ENCODE measurements at regions not wholly inside any gene's neighbourhood (a gene's known extent, or its start where the extent isn't known, plus 50 kb on each side); places are given as distances from the start of the nearest gene placed in this dataset.
"Not testable (repeated sequence)": the region's sequence is repeated elsewhere in the genome, so short reads cannot be mapped to it uniquely, and the experiment has no call there.

- DNase-seq (no peak), FAIRE-seq (no peak)
- no peak for TF ChIP-seq CTCF (IDR thresholded peaks at IDR 0.05; ENCODE audit: borderline replicate concordance, extremely low read depth, insufficient read depth)
- Histone ChIP-seq H3K9me3 (ENCODE audit: control insufficient read depth in 2 of 3, insufficient read depth in 1 of 3, low read length in 3 of 3) (no peaks in the 10 kb centered on the region), H3K4me1 (ENCODE audit: control insufficient read depth in 2 of 3, insufficient read depth in 2 of 3, low read depth in 1 of 3, low read length in 3 of 3) (no peaks in the 10 kb centered on the region), H3K36me3 (ENCODE audit: control insufficient read depth in 2 of 3, insufficient read depth in 3 of 3, low read length in 3 of 3) (no peaks in the 10 kb centered on the region), H3K4me3 (ENCODE audit: low read length in 3 of 3) (no peak overlapping the region), H3K27me3 (ENCODE audit: control insufficient read depth, insufficient read depth, low read length) (no peaks in the 10 kb centered on the region), H3K27ac (ENCODE audit: low read depth in 2 of 2, low read length in 2 of 2) (no peak overlapping the region), H3K9ac (ENCODE audit: low read length in 3 of 3) (no peak overlapping the region)
- intact Hi-C loops (cut with DNase I) = no loop called here
These were observed 339.7 kb upstream of the IRX2 start for GRCh38 chr5:3091040-3091774.

DNA sequence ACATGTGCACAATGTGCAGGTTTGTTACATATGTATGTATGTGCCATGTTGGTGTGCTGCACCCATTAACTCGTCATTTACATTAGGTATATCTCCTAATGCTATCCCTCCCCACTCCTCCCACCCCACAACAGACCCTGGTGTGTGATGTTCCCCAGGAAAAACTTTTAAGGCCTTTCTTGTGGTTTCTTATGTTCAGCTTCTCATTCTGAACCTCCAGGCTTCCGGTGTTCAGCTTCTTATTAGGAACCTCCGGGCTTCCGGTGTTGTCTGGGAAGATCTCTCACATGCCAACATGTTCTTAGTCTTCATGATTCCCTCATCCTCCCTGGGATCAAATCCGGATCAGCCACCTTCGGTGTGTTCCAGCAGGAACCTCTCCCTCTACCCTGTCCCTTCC is 338.8 kb upstream of the IRX2 start:
- FAIRE-seq; H3K4me3 ChIP-seq (ENCODE audit: low read length in 3 of 3); DNase-seq; H3K4me1 ChIP-seq (ENCODE audit: control insufficient read depth in 2 of 3, insufficient read depth in 2 of 3, low read depth in 1 of 3, low read length in 3 of 3); H3K9me3 ChIP-seq (ENCODE audit: control insufficient read depth in 2 of 3, insufficient read depth in 1 of 3, low read length in 3 of 3); intact Hi-C loops (cut with DNase I); H3K27ac ChIP-seq (ENCODE audit: low read depth in 2 of 2, low read length in 2 of 2); H3K9ac ChIP-seq (ENCODE audit: low read length in 3 of 3); H3K27me3 ChIP-seq (ENCODE audit: control insufficient read depth, insufficient read depth, low read length); H3K36me3 ChIP-seq (ENCODE audit: control insufficient read depth in 2 of 3, insufficient read depth in 3 of 3, low read length in 3 of 3): not testable (repeated sequence)

DNA sequence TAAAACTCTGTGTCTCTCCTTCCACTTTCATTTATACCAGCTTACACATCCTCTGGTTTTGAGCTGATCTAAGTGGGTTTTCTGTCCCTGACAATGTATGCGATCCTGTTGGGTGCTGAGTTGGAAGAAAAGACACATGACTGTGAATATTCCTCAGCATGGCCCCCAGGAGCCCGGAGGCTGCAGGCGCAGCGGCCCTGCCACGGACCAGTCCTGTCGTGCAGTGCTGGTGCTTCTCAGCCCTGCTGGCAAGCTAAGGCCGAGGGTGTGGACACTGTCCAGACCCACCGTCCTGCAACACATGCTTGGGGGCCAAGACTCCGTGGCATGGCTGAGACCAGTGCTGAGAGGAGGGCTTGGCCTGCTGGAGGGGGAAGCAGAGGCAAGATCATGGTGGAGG is 328.9 kb upstream of the IRX2 start:
- Histone ChIP-seq H3K9ac (ENCODE audit: low read length in 3 of 3) (no peak overlapping the region), H3K9me3 (ENCODE audit: control insufficient read depth in 2 of 3, insufficient read depth in 1 of 3, low read length in 3 of 3) (peaks cover 0 to 7% (median 2%) of the 10 kb centered on the region in 3 donors), H3K27ac (ENCODE audit: low read depth in 2 of 2, low read length in 2 of 2) (no peak overlapping the region), H3K27me3 (ENCODE audit: control insufficient read depth, insufficient read depth, low read length) (no peaks in the 10 kb centered on the region), H3K4me1 (ENCODE audit: control insufficient read depth in 2 of 3, insufficient read depth in 2 of 3, low read depth in 1 of 3, low read length in 3 of 3) (no peaks in the 10 kb centered on the region), H3K36me3 (ENCODE audit: control insufficient read depth in 2 of 3, insufficient read depth in 3 of 3, low read length in 3 of 3) (no peaks in the 10 kb centered on the region), H3K4me3 (ENCODE audit: low read length in 3 of 3) (no peak overlapping the region)
- TF ChIP-seq CTCF (IDR thresholded peaks at IDR 0.05; ENCODE audit: borderline replicate concordance, extremely low read depth, insufficient read depth) = no peak
- intact Hi-C loops (cut with DNase I) = no loop called here
- FAIRE-seq = no peak
- no peak for DNase-seq

DNA sequence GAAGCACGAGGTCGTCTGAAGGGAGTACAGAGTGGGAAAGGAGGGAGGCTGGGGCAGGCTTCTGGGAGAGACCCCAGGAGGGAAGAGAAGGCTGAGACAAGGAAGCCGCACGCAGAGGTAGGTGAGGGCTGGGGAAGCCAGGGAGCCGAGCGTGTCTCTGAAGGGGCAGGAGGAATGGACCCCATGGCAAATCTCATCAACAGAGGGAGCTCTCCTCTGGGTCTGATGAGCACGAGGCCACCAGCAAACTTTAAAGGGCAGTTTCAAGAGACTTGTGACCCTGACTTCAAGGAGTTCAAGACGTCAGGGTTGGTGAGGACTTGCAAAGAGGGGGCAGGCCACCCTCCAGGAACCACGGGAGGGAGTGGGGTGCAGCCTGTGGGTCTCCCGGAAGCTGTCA is 326.2 kb upstream of the IRX2 start:
- Histone ChIP-seq H3K27me3 (ENCODE audit: control insufficient read depth, insufficient read depth, low read length) (no peaks in the 10 kb centered on the region), H3K36me3 (ENCODE audit: control insufficient read depth in 2 of 3, insufficient read depth in 3 of 3, low read length in 3 of 3) (no peaks in the 10 kb centered on the region), H3K9ac (ENCODE audit: low read length in 3 of 3) (no peak overlapping the region), H3K9me3 (ENCODE audit: control insufficient read depth in 2 of 3, insufficient read depth in 1 of 3, low read length in 3 of 3) (peaks cover 0 to 14% (median 2%) of the 10 kb centered on the region in 3 donors), H3K4me1 (ENCODE audit: control insufficient read depth in 2 of 3, insufficient read depth in 2 of 3, low read depth in 1 of 3, low read length in 3 of 3) (no peaks in the 10 kb centered on the region), H3K4me3 (ENCODE audit: low read length in 3 of 3) (no peak overlapping the region), H3K27ac (ENCODE audit: low read depth in 2 of 2, low read length in 2 of 2) (no peak overlapping the region)
- no peak for TF ChIP-seq CTCF (IDR thresholded peaks at IDR 0.05; ENCODE audit: borderline replicate concordance, extremely low read depth, insufficient read depth)
- DNase-seq = no peak
- intact Hi-C loops (cut with DNase I) = no loop called here
- FAIRE-seq = no peak
